ENCODE measurements at regions not wholly inside any gene's neighbourhood (a gene's known extent, or its start where the extent isn't known, plus 50 kb on each side); places are given as distances from the start of the nearest gene placed in this dataset.

- no peak for TF ChIP-seq CTCF (IDR thresholded peaks at IDR 0.05; ENCODE audit: low read depth, low read length)
- no peak overlapping the region for H3K27ac ChIP-seq
- H3K4me1 ChIP-seq (ENCODE audit: low read depth), result no peaks in the 10 kb centered on the region
- H3K4me3 ChIP-seq, result no peak overlapping the region
- no peaks in the 10 kb centered on the region for H3K27me3 ChIP-seq
- H3K36me3 ChIP-seq, result no peaks in the 10 kb centered on the region
- no peaks in the 10 kb centered on the region for H3K9me3 ChIP-seq (ENCODE audit: low read depth)
- DNase-seq (ENCODE audit: low read depth in 1 of 2, low spot score in 1 of 2), result no peak
Observed at GRCh38 chr5:176711883-176712282, 64.6 kb downstream of the TSPAN17 start.

- no peaks in the 10 kb centered on the region for H3K27me3 ChIP-seq
- DNase-seq (ENCODE audit: low read depth in 1 of 2, low spot score in 1 of 2), result no peak
- H3K9me3 ChIP-seq (ENCODE audit: low read depth), result no peaks in the 10 kb centered on the region
- no peaks in the 10 kb centered on the region for H3K4me1 ChIP-seq (ENCODE audit: low read depth)
- no peak for TF ChIP-seq CTCF (IDR thresholded peaks at IDR 0.05; ENCODE audit: low read depth, low read length)
- H3K27ac ChIP-seq, result no peak overlapping the region
- H3K36me3 ChIP-seq, result no peaks in the 10 kb centered on the region
- no peak overlapping the region for H3K4me3 ChIP-seq
Observed at GRCh38 chr5:176712546-176713304, 65.4 kb downstream of the TSPAN17 start.

- no peaks in the 10 kb centered on the region for H3K9me3 ChIP-seq (ENCODE audit: low read depth)
- H3K4me3 ChIP-seq, result no peak overlapping the region
- H3K4me1 ChIP-seq (ENCODE audit: low read depth), result no peaks in the 10 kb centered on the region
- H3K36me3 ChIP-seq, result no peaks in the 10 kb centered on the region
- H3K27me3 ChIP-seq, result no peaks in the 10 kb centered on the region
- no peak for TF ChIP-seq CTCF (IDR thresholded peaks at IDR 0.05; ENCODE audit: low read depth, low read length)
- DNase-seq (ENCODE audit: low read depth in 1 of 2, low spot score in 1 of 2), result no peak
- H3K27ac ChIP-seq, result no peak overlapping the region
Observed at GRCh38 chr5:176713409-176713808, 66.1 kb downstream of the TSPAN17 start.

GRCh38 chr5:176714067-176714466, 66.8 kb downstream of the TSPAN17 start:
- Histone ChIP-seq H3K27me3 (no peaks in the 10 kb centered on the region), H3K4me3 (no peak overlapping the region), H3K9me3 (ENCODE audit: low read depth) (no peaks in the 10 kb centered on the region), H3K4me1 (ENCODE audit: low read depth) (peaks cover 1% of the 10 kb centered on the region), H3K27ac (no peak overlapping the region), H3K36me3 (no peaks in the 10 kb centered on the region)
- TF ChIP-seq CTCF (IDR thresholded peaks at IDR 0.05; ENCODE audit: low read depth, low read length), result no peak
- no peak for DNase-seq (ENCODE audit: low read depth in 1 of 2, low spot score in 1 of 2)

GRCh38 chr5:176716320-176716719, 69.0 kb downstream of the TSPAN17 start:
- H3K36me3 ChIP-seq, result no peaks in the 10 kb centered on the region
- H3K9me3 ChIP-seq (ENCODE audit: low read depth), result no peaks in the 10 kb centered on the region
- TF ChIP-seq CTCF (IDR thresholded peaks at IDR 0.05; ENCODE audit: low read depth, low read length), result no peak
- H3K4me3 ChIP-seq, result no peak overlapping the region
- no peaks in the 10 kb centered on the region for H3K27me3 ChIP-seq
- peak in 1 of 2 donors; percentile 81 for DNase-seq (ENCODE audit: low read depth in 1 of 2, low spot score in 1 of 2)
- H3K27ac ChIP-seq, result no peak overlapping the region
- H3K4me1 ChIP-seq (ENCODE audit: low read depth), result peaks cover 4% of the 10 kb centered on the region
